ENCODE measurements at regions not wholly inside any gene's neighbourhood (a gene's known extent, or its start where the extent isn't known, plus 50 kb on each side); places are given as distances from the start of the nearest gene placed in this dataset.

GRCh38 chr7:155945670-155946325 is 133.5 kb upstream of the SHH start:
- TF ChIP-seq CTCF (IDR thresholded peaks at IDR 0.05; ENCODE audit: borderline replicate concordance, extremely low read depth, insufficient read depth) = no peak
- Histone ChIP-seq H3K27ac (ENCODE audit: low read depth in 2 of 2, low read length in 2 of 2) (no peak overlapping the region), H3K9me3 (ENCODE audit: control insufficient read depth in 2 of 3, insufficient read depth in 1 of 3, low read length in 3 of 3) (no peaks in the 10 kb centered on the region), H3K9ac (ENCODE audit: low read length in 3 of 3) (no peak overlapping the region), H3K27me3 (ENCODE audit: control insufficient read depth, insufficient read depth, low read length) (no peaks in the 10 kb centered on the region), H3K4me3 (ENCODE audit: low read length in 3 of 3) (no peak overlapping the region), H3K4me1 (ENCODE audit: control insufficient read depth in 2 of 3, insufficient read depth in 2 of 3, low read depth in 1 of 3, low read length in 3 of 3) (no peaks in the 10 kb centered on the region), H3K36me3 (ENCODE audit: control insufficient read depth in 2 of 3, insufficient read depth in 3 of 3, low read length in 3 of 3) (no peaks in the 10 kb centered on the region)
- DNase-seq = no peak
- no peak for FAIRE-seq
- intact Hi-C loops (cut with DNase I) = no loop called here

- Histone ChIP-seq H3K9me3 (ENCODE audit: control insufficient read depth in 2 of 3, insufficient read depth in 1 of 3, low read length in 3 of 3) (no peaks in the 10 kb centered on the region), H3K9ac (ENCODE audit: low read length in 3 of 3) (no peak overlapping the region), H3K27me3 (ENCODE audit: control insufficient read depth, insufficient read depth, low read length) (no peaks in the 10 kb centered on the region), H3K4me1 (ENCODE audit: control insufficient read depth in 2 of 3, insufficient read depth in 2 of 3, low read depth in 1 of 3, low read length in 3 of 3) (no peaks in the 10 kb centered on the region), H3K36me3 (ENCODE audit: control insufficient read depth in 2 of 3, insufficient read depth in 3 of 3, low read length in 3 of 3) (no peaks in the 10 kb centered on the region), H3K27ac (ENCODE audit: low read depth in 2 of 2, low read length in 2 of 2) (no peak overlapping the region), H3K4me3 (ENCODE audit: low read length in 3 of 3) (no peak overlapping the region)
- TF ChIP-seq CTCF (IDR thresholded peaks at IDR 0.05; ENCODE audit: borderline replicate concordance, extremely low read depth, insufficient read depth) = no peak
- no peak for DNase-seq
- no peak for FAIRE-seq
- intact Hi-C loops (cut with DNase I) = no loop called here
These were observed 132.6 kb upstream of the SHH start for GRCh38 chr7:155944901-155945300.

GRCh38 chr7:155943251-155943899 is 131.1 kb upstream of the SHH start:
- TF ChIP-seq CTCF (IDR thresholded peaks at IDR 0.05; ENCODE audit: borderline replicate concordance, extremely low read depth, insufficient read depth) = no peak
- Histone ChIP-seq H3K27ac (ENCODE audit: low read depth in 2 of 2, low read length in 2 of 2) (no peak overlapping the region), H3K27me3 (ENCODE audit: control insufficient read depth, insufficient read depth, low read length) (no peaks in the 10 kb centered on the region)

More at GRCh38 chr7:155943251-155943899, 131.1 kb upstream of the SHH start:
- Histone ChIP-seq H3K36me3 (ENCODE audit: control insufficient read depth in 2 of 3, insufficient read depth in 3 of 3, low read length in 3 of 3) (no peaks in the 10 kb centered on the region), H3K9ac (ENCODE audit: low read length in 3 of 3) (no peak overlapping the region), H3K9me3 (ENCODE audit: control insufficient read depth in 2 of 3, insufficient read depth in 1 of 3, low read length in 3 of 3) (no peaks in the 10 kb centered on the region), H3K4me3 (ENCODE audit: low read length in 3 of 3) (no peak overlapping the region), H3K4me1 (ENCODE audit: control insufficient read depth in 2 of 3, insufficient read depth in 2 of 3, low read depth in 1 of 3, low read length in 3 of 3) (no peaks in the 10 kb centered on the region)
- DNase-seq = no peak
- intact Hi-C loops (cut with DNase I) = no loop called here
- FAIRE-seq = no peak

Measured in kidney (tissue), 13 donors.